Stomach smooth muscle (tissue), 2 donors: ENCODE measurements at regions not wholly inside any gene's neighbourhood (a gene's known extent, or its start where the extent isn't known, plus 50 kb on each side); places are given as distances from the start of the nearest gene placed in this dataset.
"Not testable (repeated sequence)": the region's sequence is repeated elsewhere in the genome, so short reads cannot be mapped to it uniquely, and the experiment has no call there.

Experiments used
- H3K27ac ChIP-seq: one replicate; pipeline ENCODE4 v1.7.0; 2013; ENCODE audit warnings: mild to moderate bottlenecking, low read length, inconsistent platforms
- H3K27me3 ChIP-seq, 2 donors: one replicate each; pipeline ENCODE4 v1.7.0; 2013; ENCODE audit warnings: low read length in 2 of 2; ENCODE audit not compliant: insufficient read depth in 2 of 2, control insufficient read depth in 1 of 2
- H3K36me3 ChIP-seq, 2 donors: one replicate each; pipeline ENCODE4 v1.7.0; 2013; ENCODE audit warnings: low read length in 2 of 2; ENCODE audit not compliant: control insufficient read depth in 2 of 2, insufficient read depth in 2 of 2
- H3K4me1 ChIP-seq: one replicate; pipeline ENCODE4 v1.7.0; 2013; ENCODE audit warnings: low read length; ENCODE audit not compliant: control insufficient read depth, insufficient read depth
- H3K4me3 ChIP-seq, 2 donors: one replicate each; pipeline ENCODE4 v1.7.0; 2013; ENCODE audit warnings: low read length in 2 of 2
- H3K9ac ChIP-seq, 2 donors: one replicate each; pipeline ENCODE4 v1.7.0; 2013; ENCODE audit warnings: low read length in 2 of 2, mild to moderate bottlenecking in 1 of 2
- H3K9me3 ChIP-seq, 2 donors: one replicate each; pipeline ENCODE4 v1.7.0; 2013; ENCODE audit warnings: low read length in 2 of 2; ENCODE audit not compliant: control insufficient read depth in 2 of 2
- donor health status: healthy.
- donor health status: Pancreatic carcinoma.

GRCh38 chr4:9703391-9703790 is 78.0 kb upstream of the DRD5 start:
- Histone ChIP-seq H3K27ac (no peak overlapping the region), H3K4me3 (no peak overlapping the region), H3K4me1 (no peaks in the 10 kb centered on the region), H3K9ac (no peak overlapping the region), H3K9me3 (no peaks in the 10 kb centered on the region), H3K27me3 (no peaks in the 10 kb centered on the region), H3K36me3 (no peaks in the 10 kb centered on the region)

- not testable (repeated sequence) for H3K4me3 ChIP-seq, H3K9me3 ChIP-seq, H3K4me1 ChIP-seq
These were observed 77.3 kb upstream of the DRD5 start for GRCh38 chr4:9704126-9704525.

GRCh38 chr4:9704551-9705332 is 76.7 kb upstream of the DRD5 start:
- Histone ChIP-seq H3K4me3 (no peak overlapping the region), H3K36me3 (no peaks in the 10 kb centered on the region), H3K9ac (no peak overlapping the region), H3K9me3 (no peaks in the 10 kb centered on the region), H3K4me1 (no peaks in the 10 kb centered on the region), H3K27ac (no peak overlapping the region), H3K27me3 (no peaks in the 10 kb centered on the region)

More at GRCh38 chr4:9704126-9704525, 77.3 kb upstream of the DRD5 start:
- not testable (repeated sequence) for H3K36me3 ChIP-seq, H3K9ac ChIP-seq, H3K27ac ChIP-seq, H3K27me3 ChIP-seq

- not testable (repeated sequence) for H3K4me3 ChIP-seq, H3K27me3 ChIP-seq, H3K9ac ChIP-seq, H3K4me1 ChIP-seq, H3K36me3 ChIP-seq, H3K27ac ChIP-seq, H3K9me3 ChIP-seq
These were observed 74.2 kb upstream of the DRD5 start for GRCh38 chr4:9707281-9707680.

GRCh38 chr4:9707936-9708335 is 73.5 kb upstream of the DRD5 start:
- H3K4me3 ChIP-seq, H3K9me3 ChIP-seq, H3K9ac ChIP-seq, H3K4me1 ChIP-seq, H3K27me3 ChIP-seq, H3K27ac ChIP-seq, H3K36me3 ChIP-seq: not testable (repeated sequence)

GRCh38 chr4:9709724-9710123 is 71.7 kb upstream of the DRD5 start:
- Histone ChIP-seq H3K36me3 (no peaks in the 10 kb centered on the region), H3K27me3 (no peaks in the 10 kb centered on the region), H3K27ac (no peak overlapping the region), H3K9me3 (no peaks in the 10 kb centered on the region), H3K4me1 (no peaks in the 10 kb centered on the region), H3K9ac (no peak overlapping the region), H3K4me3 (no peak overlapping the region)

- H3K27ac ChIP-seq, H3K9me3 ChIP-seq, H3K4me3 ChIP-seq, H3K27me3 ChIP-seq, H3K9ac ChIP-seq, H3K36me3 ChIP-seq, H3K4me1 ChIP-seq: not testable (repeated sequence)
These were observed 66.2 kb upstream of the DRD5 start for GRCh38 chr4:9715271-9715670.

- no peaks in the 10 kb centered on the region for H3K9me3 ChIP-seq
- H3K27me3 ChIP-seq = no peaks in the 10 kb centered on the region
- H3K9ac ChIP-seq = no peak overlapping the region
These were observed 65.3 kb upstream of the DRD5 start for GRCh38 chr4:9716093-9716492.

GRCh38 chr4:9718246-9718939 is 63.0 kb upstream of the DRD5 start:
- not testable (repeated sequence) for H3K9me3 ChIP-seq, H3K9ac ChIP-seq, H3K27me3 ChIP-seq, H3K4me1 ChIP-seq, H3K4me3 ChIP-seq, H3K36me3 ChIP-seq, H3K27ac ChIP-seq

More at GRCh38 chr4:9716093-9716492, 65.3 kb upstream of the DRD5 start:
- no peak overlapping the region for H3K4me3 ChIP-seq
- H3K4me1 ChIP-seq = no peaks in the 10 kb centered on the region
- H3K36me3 ChIP-seq = no peaks in the 10 kb centered on the region
- no peak overlapping the region for H3K27ac ChIP-seq

- H3K27ac ChIP-seq, H3K36me3 ChIP-seq, H3K4me3 ChIP-seq, H3K9ac ChIP-seq, H3K9me3 ChIP-seq, H3K27me3 ChIP-seq, H3K4me1 ChIP-seq: not testable (repeated sequence)
These were observed 59.3 kb upstream of the DRD5 start for GRCh38 chr4:9722131-9722530.
